Mesendoderm (in vitro differentiated cells): ENCODE measurements at regions not wholly inside any gene's neighbourhood (a gene's known extent, or its start where the extent isn't known, plus 50 kb on each side); places are given as distances from the start of the nearest gene placed in this dataset.

ENCODE experiments used
- DNase-seq: peaks from one replicate; pipeline ENCODE4 v3.0.0; 2013
- H2AK5ac ChIP-seq: 2 replicates; pipeline ENCODE4 v1.6.1; 2013; ENCODE audit warnings: low read length, inconsistent platforms
- H2BK120ac ChIP-seq: 2 replicates; pipeline ENCODE4 v1.6.1; 2013; ENCODE audit warnings: low read depth, mild to moderate bottlenecking, low read length, moderate library complexity, mixed read lengths
- H2BK15ac ChIP-seq: replicated peaks from 2 replicates; pipeline ENCODE4 v1.6.1; 2013; ENCODE audit warnings: low read depth, mild to moderate bottlenecking, moderate library complexity
- H2BK5ac ChIP-seq: 2 replicates; pipeline ENCODE4 v1.6.1; 2013; ENCODE audit warnings: low read length, inconsistent platforms
- H3K18ac ChIP-seq: 2 replicates; pipeline ENCODE4 v1.6.1; 2013; ENCODE audit warnings: mild to moderate bottlenecking, low read length, mixed read lengths
- H3K23ac ChIP-seq: one replicate; pipeline ENCODE4 v1.6.1; 2013; ENCODE audit warnings: low read length
- H3K27ac ChIP-seq: 2 replicates; pipeline ENCODE4 v1.5.1; 2013; ENCODE audit warnings: low read depth, mild to moderate bottlenecking, inconsistent platforms, low read length, moderate library complexity
- H3K27me3 ChIP-seq: 2 replicates; pipeline ENCODE4 v1.6.1; 2013; ENCODE audit warnings: low read length, control low read depth, mild to moderate bottlenecking, inconsistent platforms; ENCODE audit not compliant: insufficient read depth, poor library complexity
- H3K36me3 ChIP-seq: 2 replicates; pipeline ENCODE4 v1.6.1; 2013; ENCODE audit warnings: low read length, inconsistent platforms; ENCODE audit not compliant: control insufficient read depth, insufficient read depth
- H3K4ac ChIP-seq: one replicate; pipeline ENCODE4 v1.6.1; 2013; ENCODE audit warnings: low read depth, mild to moderate bottlenecking, low read length, moderate library complexity
- H3K4me1 ChIP-seq: 2 replicates; pipeline ENCODE4 v1.6.1; 2013; ENCODE audit warnings: low read depth, low read length, inconsistent platforms; ENCODE audit not compliant: control insufficient read depth
- H3K4me2 ChIP-seq: 2 replicates; pipeline ENCODE4 v1.6.1; 2013; ENCODE audit warnings: low read length
- H3K4me3 ChIP-seq: 2 replicates; pipeline ENCODE4 v1.5.1; 2013; ENCODE audit warnings: mild to moderate bottlenecking, low read length
- H3K56ac ChIP-seq: one replicate; pipeline ENCODE4 v1.6.1; 2013; ENCODE audit warnings: low read length
- H3K79me1 ChIP-seq: 2 replicates; pipeline ENCODE4 v1.6.1; 2013; ENCODE audit warnings: low read length, inconsistent platforms
- H3K79me2 ChIP-seq: 2 replicates; pipeline ENCODE4 v1.6.1; 2013; ENCODE audit warnings: mild to moderate bottlenecking, low read length; ENCODE audit not compliant: control insufficient read depth, insufficient read depth
- H3K9ac ChIP-seq: 2 replicates; pipeline ENCODE4 v1.6.1; 2013; ENCODE audit warnings: low read length, inconsistent platforms
- H4K5ac ChIP-seq: one replicate; pipeline ENCODE4 v1.6.1; 2013; ENCODE audit warnings: low read length
- H4K8ac ChIP-seq: one replicate; pipeline ENCODE4 v1.6.1; 2013; ENCODE audit warnings: low read depth, mild to moderate bottlenecking, control low read depth, low read length, moderate library complexity
- WGBS: extraction: QIAGEN DNeasy Blood & Tissue Kit; methylation state at CpG from one replicate; pipeline ENCODE4 v1.1.7; 2013; ENCODE audit warnings: low lambda C conversion rate, missing lambda C conversion rate; ENCODE audit not compliant: insufficient coverage; ENCODE audit errors: extremely low coverage; 5-methylcytosine and 5-hydroxymethylcytosine counted together

DNA sequence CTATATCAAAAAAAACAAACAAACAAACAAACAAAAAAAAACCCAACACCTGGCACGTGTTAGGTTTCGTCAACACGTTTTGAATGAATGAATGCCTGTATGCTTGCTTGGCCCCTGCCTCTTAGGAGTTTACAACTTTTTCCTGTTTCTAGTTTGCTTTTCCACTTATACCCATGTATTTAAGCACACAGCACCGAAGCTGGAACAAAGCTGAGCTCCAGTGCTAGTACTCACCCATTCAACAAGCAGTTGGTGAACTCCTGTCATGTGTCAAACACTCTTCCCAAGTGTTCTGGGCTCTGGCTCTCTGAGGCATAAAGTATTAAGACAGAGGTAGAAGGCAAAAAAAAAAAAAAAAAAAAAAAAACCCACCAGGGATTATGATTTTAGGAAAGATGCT, 599.3 kb downstream of the BUD13 start:
- Histone ChIP-seq H3K9ac (no peak overlapping the region), H2BK5ac (no peak overlapping the region), H3K79me1 (no peaks in the 10 kb centered on the region), H4K5ac (no peak overlapping the region), H3K79me2 (no peaks in the 10 kb centered on the region), H3K27ac (no peak overlapping the region), H2BK15ac (no peak overlapping the region), H3K27me3 (no peaks in the 10 kb centered on the region), H2BK120ac (no peak overlapping the region), H4K8ac (no peak overlapping the region), H3K4me2 (no peak overlapping the region), H3K36me3 (no peaks in the 10 kb centered on the region), H3K4me3 (no peak overlapping the region), H3K23ac (no peak overlapping the region), H3K4ac (no peak overlapping the region), H3K4me1 (peaks cover 9% of the 10 kb centered on the region), H3K18ac (no peak overlapping the region), H2AK5ac (no peak overlapping the region), H3K56ac (no peak overlapping the region)
- DNase-seq, result no peak
- no CpG with 5 or more reads among the region's 4 CpGs for WGBS

DNA sequence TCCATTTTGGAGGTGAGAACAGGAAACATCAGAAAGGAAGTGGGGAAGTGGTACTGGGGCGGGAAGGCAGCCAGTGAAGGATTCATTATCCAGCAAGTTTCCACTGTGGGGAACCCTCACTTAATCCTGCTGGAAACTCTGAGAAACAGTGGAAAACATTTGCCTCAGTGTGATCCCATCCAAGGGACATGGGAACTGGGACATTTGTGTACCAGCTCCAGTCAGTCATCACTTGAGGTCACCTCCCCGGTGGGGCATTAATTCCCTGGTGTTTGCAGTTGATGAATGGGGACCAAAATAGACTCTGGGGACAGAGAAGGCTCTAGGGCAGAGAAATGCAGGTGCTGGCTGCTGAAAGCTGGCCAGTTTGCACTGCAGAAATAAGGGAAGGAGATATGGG, 599.9 kb downstream of the BUD13 start:
- no peak for DNase-seq
- no peak overlapping the region for H2BK5ac ChIP-seq
- H2BK120ac ChIP-seq, result no peak overlapping the region
- no CpG with 5 or more reads among the region's 2 CpGs for WGBS
- no peaks in the 10 kb centered on the region for H3K79me1 ChIP-seq
- H3K27ac ChIP-seq, result no peak overlapping the region
- H3K79me2 ChIP-seq, result no peaks in the 10 kb centered on the region
- H3K56ac ChIP-seq, result no peak overlapping the region
- H3K18ac ChIP-seq, result no peak overlapping the region
- H3K27me3 ChIP-seq, result no peaks in the 10 kb centered on the region
- H3K4me2 ChIP-seq, result no peak overlapping the region
- H3K9ac ChIP-seq, result no peak overlapping the region
- H3K4ac ChIP-seq, result no peak overlapping the region
- H3K23ac ChIP-seq, result no peak overlapping the region
- H4K5ac ChIP-seq, result no peak overlapping the region
- H3K4me1 ChIP-seq, result peaks cover 14% of the 10 kb centered on the region
- H3K4me3 ChIP-seq, result no peak overlapping the region
- no peaks in the 10 kb centered on the region for H3K36me3 ChIP-seq
- no peak overlapping the region for H2AK5ac ChIP-seq
- no peak overlapping the region for H2BK15ac ChIP-seq
- H4K8ac ChIP-seq, result no peak overlapping the region

DNA sequence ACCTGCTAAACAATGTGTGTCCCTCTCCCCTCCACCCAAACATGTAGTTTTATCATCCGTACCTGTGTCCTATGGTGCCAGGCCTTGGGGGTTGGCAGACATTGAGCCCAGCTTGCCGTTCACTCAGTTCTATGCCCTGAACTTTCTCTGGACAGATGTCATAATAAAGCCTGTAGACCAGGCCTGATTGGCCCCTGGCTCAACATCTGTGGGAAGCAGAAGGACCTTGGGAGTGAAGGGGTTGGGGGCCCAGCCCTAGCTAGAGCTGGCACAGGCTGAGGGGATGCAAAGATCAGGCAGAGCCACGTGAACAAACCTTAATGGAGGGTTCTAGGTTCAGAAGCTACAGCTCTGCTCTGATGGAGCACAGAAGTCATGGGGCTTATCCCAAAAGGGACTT, 600.6 kb downstream of the BUD13 start:
- Histone ChIP-seq H3K4me3 (no peak overlapping the region), H2AK5ac (no peak overlapping the region), H3K18ac (no peak overlapping the region), H2BK5ac (no peak overlapping the region), H3K4me1 (peaks cover 14% of the 10 kb centered on the region), H3K56ac (no peak overlapping the region), H3K9ac (no peak overlapping the region), H3K36me3 (no peaks in the 10 kb centered on the region), H2BK15ac (no peak overlapping the region), H3K4me2 (no peak overlapping the region), H3K27me3 (no peaks in the 10 kb centered on the region), H4K5ac (no peak overlapping the region), H3K79me2 (no peaks in the 10 kb centered on the region), H2BK120ac (no peak overlapping the region), H3K23ac (no peak overlapping the region), H3K27ac (no peak overlapping the region), H3K4ac (no peak overlapping the region), H3K79me1 (no peaks in the 10 kb centered on the region), H4K8ac (no peak overlapping the region)
- DNase-seq, result no peak
- WGBS, result no CpG with 5 or more reads among the region's 3 CpGs

DNA sequence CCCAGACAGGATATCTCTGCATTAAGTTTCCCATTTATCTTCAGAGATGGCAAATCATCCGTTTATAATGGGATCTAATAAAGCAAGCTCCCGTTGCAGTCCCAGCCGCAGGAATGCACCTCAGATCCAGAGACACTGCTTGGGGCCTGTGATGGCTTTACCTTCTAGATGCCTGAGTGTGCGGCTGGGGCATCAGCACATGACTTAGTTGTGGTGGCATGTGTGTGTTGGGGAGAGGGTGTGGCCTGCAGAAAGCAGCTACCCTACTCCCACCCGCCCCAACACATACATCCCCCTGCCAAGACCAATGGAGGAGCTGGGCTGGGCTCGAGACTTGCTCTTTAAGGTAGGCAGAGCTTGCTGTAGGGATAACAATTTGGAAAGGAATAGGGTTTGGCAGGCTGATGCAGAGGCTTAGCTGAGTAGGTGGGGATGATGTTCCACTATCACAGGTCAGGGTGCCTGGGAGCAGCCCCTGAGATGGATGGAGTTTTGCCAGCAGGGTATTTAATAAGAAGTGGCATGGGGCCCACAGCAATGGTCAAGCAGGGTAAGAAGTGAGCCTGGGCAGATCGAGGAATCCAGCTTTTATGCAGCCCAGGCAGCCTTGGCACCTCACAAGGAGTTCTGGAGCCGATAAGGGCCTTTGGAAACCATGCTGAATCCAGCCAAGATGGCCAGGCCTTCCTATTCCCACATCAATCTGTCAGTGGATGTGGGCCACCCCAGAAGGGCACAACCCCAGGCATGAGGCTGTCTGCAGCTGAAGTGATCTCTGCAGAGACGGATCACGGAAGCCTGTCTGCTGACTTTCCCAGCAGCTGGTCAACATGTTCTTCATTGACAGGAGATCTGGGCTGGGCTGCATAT, 601.3 kb downstream of the BUD13 start:
- WGBS, result no CpG with 5 or more reads among the region's 10 CpGs
- DNase-seq, result no peak
- Histone ChIP-seq H3K4ac (no peak overlapping the region), H3K36me3 (no peaks in the 10 kb centered on the region), H3K23ac (no peak overlapping the region), H3K79me2 (no peaks in the 10 kb centered on the region), H3K9ac (no peak overlapping the region), H3K4me2 (no peak overlapping the region), H4K8ac (no peak overlapping the region), H2BK15ac (no peak overlapping the region), H3K18ac (no peak overlapping the region), H3K56ac (no peak overlapping the region), H2BK120ac (no peak overlapping the region), H3K4me1 (peaks cover 12% of the 10 kb centered on the region), H2AK5ac (no peak overlapping the region), H2BK5ac (no peak overlapping the region), H3K4me3 (no peak overlapping the region), H3K79me1 (no peaks in the 10 kb centered on the region), H4K5ac (no peak overlapping the region), H3K27ac (no peak overlapping the region), H3K27me3 (no peaks in the 10 kb centered on the region)

DNA sequence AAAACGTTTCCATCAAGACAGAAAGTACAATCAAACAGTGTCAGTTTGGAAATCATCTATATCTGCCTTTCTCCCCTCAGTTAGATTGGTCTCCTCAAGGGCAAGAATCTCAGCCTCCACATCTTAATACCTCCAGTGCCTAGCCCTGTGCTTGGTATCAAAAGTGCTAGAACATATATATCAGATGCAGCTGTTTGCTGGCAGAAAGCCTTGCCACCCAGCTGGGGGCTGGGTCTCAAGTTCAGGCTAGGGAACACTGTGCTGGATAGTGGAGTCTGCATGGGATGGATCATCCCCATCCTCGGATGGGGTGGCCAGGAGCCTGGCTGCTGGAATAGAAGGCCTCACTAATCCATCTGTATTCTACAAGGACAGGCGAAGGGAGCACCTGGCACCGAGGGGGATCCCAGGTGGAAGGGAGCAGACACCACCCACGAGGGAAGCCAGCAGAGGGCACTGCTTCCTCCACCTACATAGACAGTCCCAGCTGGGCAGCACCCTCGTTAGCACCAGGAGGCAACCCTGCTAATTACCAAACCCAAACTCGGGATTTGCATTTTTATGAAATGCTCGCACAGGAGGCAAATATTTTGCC, 602.2 kb downstream of the BUD13 start:
- no peak overlapping the region for H3K4me2 ChIP-seq
- no peak overlapping the region for H3K23ac ChIP-seq
- no peak overlapping the region for H3K18ac ChIP-seq
- no CpG with 5 or more reads among the region's 8 CpGs for WGBS
- H3K4me3 ChIP-seq, result no peak overlapping the region
- no peak overlapping the region for H3K9ac ChIP-seq
- H4K5ac ChIP-seq, result no peak overlapping the region
- DNase-seq, result no peak
- H3K27ac ChIP-seq, result no peak overlapping the region
- H3K79me1 ChIP-seq, result no peaks in the 10 kb centered on the region
- no peaks in the 10 kb centered on the region for H3K36me3 ChIP-seq
- no peak overlapping the region for H2BK120ac ChIP-seq
- no peaks in the 10 kb centered on the region for H3K27me3 ChIP-seq
- peaks cover 10% of the 10 kb centered on the region for H3K4me1 ChIP-seq
- H2BK5ac ChIP-seq, result no peak overlapping the region
- H2BK15ac ChIP-seq, result no peak overlapping the region
- H3K79me2 ChIP-seq, result no peaks in the 10 kb centered on the region
- H3K4ac ChIP-seq, result no peak overlapping the region
- no peak overlapping the region for H3K56ac ChIP-seq
- H4K8ac ChIP-seq, result no peak overlapping the region
- H2AK5ac ChIP-seq, result no peak overlapping the region
